HG03439 (cell line): ENCODE measurements at regions not wholly inside any gene's neighbourhood (a gene's known extent, or its start where the extent isn't known, plus 50 kb on each side); places are given as distances from the start of the nearest gene placed in this dataset.
"Not testable (repeated sequence)": the region's sequence is repeated elsewhere in the genome, so short reads cannot be mapped to it uniquely, and the experiment has no call there.

Experiments used
- ATAC-seq: cut with Tn5 transposase; IDR thresholded peaks from one replicate; pipeline ENCODE4 v1.9.1; 2021; ENCODE audit warnings: mild to moderate bottlenecking, moderate library complexity; ENCODE audit not compliant: unreplicated experiment

DNA sequence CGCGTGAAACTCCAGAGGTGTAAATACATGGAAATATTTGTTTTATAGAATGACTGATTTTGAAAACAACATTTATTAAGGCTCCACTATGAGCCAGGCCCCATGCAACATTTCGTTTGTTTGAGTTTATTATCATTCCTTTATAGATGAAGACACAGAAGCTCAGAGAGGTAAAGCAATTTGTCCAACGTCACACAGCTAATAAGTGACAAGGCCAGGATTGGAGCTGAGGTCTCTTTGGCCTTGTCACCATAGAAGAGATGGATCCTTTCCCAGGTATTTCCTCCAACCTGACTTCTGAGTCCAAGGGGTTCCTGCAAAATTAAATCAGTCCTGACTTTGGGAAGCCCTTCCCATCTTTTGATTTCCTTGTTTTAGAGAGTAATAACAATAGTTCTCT, 98.0 kb downstream of the SYF2 start:
- ATAC-seq, result no peak

DNA sequence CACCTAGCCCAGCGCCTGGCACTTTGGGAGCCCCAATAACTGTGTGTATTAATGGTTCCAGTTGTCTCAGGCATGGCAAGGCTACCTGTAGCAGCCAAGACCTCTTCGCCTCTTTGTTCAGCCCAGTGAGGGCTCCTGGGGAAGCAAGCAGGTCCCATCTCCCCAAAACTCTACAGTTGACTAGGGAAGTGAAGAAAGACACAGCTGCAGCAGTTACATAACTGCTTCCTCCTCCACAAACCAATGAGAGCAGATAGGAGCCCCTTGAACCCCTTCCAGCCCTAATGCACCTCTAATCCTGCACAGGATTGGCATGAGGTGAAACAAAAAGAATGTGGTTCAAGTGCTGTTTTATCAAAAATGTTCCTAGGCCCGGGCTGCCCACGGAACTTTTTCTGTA, 100.5 kb downstream of the SYF2 start:
- ATAC-seq, result no peak

DNA sequence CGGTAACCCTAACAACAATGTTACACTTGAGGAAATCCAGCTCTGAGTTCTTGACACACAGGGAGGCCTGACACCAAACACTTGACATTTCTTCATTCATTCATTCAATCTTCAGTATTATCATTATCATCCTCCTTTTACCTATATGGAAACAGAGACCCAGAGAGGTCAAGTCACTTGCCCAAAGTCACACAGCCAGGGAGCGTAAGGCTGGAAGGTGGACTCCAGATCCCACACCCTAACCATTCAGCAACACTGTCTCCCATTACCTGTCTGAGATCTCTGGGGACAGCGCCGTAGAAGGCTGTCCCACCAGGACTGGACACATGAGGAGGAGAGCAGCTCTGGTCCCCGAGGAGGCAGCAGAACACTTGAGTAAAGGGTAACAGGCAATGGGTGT, 101.4 kb downstream of the SYF2 start:
- ATAC-seq, result no peak

DNA sequence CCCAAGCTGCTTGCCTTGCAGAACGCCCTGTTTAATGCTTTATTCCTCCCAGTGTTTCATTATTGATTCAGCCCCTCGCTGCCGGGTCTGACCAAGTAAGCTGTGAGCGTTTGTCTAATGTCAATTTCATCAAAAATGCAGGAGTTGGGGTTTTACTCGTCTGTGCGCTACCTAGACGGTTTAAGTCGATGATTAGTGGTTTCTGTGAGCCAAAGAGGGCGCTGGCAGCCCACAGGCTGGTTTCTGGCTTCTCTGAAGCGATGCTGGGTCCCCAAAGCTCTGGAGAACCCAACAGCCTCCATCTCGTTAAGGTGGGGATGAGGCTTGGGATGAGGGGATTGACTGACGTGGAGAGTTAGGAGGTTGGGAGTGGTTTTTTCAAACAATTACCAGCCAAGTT, 102.9 kb downstream of the SYF2 start:
- no peak for ATAC-seq

DNA sequence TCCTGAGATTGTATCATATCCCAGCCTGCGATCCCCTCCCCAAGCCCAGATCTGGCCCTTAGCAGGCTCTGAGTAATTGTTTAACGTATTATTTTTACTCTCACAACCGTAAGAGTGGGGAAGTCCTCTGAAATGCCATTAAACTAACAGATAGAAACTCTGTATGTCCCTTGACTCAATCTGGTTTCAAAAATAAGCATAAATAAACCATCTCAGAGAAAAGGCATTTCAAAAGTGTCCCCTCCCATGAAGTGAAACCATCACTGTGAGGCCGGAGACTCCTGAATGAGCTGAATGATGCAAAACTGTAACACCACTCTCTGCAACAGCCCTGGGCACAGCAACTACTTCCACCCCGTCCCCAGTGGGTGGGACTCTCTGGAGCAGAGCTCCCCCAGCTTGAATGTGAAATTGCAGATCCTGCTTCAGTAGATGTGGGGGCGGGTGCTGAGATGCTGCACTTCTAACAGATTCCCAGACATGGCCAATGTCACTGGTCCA, 104.1 kb downstream of the SYF2 start:
- ATAC-seq, result no peak

DNA sequence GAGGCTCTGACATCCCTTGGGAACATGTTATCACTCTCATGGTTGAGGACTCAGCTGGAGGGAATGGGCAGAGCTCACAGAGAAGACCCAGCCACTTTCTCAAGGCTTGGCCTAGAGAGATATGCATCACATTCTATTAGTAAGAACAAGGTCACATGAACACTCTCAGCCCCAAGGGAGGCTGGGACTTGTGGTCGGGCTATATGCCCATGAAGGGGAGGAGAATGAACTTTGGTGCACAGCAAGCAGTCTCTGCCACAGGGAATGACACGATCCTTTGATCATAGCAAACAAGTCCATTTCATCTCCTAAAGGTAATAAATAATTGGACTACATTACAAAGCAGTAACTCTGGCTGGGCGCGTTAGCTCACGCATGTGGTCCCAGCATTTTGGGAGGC, 105.7 kb downstream of the SYF2 start:
- ATAC-seq, result no peak

DNA sequence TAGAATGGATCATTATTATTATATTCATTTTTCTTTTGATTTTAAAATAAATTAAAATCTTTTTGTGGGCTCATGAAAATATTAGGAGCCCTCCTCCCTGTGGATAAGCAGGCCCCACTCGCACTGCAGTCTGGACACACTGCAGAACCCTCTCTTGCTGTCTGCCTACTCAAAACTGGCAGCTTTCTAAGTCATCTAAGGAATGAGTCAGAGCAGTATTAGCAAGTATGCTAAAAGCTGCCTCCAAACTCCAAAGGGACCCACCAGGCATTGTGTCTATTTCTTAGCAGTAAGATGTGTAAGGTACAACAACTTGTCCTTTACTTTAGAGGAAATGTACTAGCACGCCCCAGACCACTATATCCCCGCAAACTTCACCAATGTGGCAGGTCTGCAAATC, 108.8 kb downstream of the SYF2 start:
- ATAC-seq, result no peak

DNA sequence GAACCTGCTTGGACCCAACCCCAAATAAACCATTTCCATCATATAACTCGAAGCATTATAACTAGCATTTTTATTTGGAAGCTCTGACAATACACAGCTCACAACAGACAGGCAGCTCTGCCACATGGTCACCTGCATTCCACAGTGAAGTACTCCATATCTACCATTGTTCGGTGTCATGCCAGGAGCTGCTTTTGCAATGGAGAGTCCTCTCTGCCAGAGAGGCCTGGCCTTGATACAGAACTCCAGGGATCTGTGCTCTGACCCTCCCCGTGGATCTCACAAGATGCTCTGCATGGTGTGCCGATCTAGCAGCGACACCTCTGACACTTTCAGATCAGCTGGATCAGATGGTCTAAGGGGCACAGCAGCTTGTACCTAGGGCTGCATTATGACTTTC, 109.6 kb downstream of the SYF2 start:
- no peak for ATAC-seq

DNA sequence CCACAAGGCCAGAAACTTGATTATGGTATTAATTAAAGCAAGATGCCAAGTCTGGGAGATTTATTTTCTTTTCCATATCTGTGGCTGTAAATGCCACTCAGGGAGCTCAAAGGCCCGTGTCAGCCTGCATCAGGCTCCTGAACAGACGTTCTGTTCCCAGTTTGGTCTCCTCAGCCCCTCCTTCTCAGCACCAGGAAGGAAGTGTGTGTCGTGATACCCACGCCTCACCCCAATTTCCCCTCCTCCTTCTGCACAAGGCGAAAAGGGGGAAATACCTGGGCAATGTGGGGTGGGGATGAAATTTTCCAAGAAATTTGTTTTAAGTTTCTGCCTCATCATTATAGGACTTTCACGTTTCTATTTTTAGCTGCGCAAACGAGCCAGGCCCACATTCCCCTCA, 112.0 kb downstream of the SYF2 start:
- no peak for ATAC-seq

DNA sequence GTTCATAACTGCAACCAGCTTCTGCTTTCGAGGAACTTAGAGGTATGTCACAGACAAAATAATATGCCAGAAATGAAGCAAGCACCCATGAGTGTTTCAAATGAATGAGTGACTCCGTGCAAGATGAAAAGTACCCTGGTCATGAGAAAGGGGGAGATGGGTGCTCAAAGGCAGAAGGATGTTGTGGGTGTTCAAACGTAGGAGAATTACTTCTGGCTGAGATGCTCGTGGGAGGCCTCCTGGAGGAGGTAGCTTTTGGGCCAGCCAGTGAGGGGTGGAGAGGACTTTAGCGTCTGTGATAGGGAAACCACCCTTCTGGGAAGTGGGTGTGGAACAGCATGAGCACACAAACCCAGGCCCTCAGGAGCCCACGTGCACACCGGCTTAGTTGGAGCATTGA, 113.8 kb downstream of the SYF2 start:
- ATAC-seq, result no peak

DNA sequence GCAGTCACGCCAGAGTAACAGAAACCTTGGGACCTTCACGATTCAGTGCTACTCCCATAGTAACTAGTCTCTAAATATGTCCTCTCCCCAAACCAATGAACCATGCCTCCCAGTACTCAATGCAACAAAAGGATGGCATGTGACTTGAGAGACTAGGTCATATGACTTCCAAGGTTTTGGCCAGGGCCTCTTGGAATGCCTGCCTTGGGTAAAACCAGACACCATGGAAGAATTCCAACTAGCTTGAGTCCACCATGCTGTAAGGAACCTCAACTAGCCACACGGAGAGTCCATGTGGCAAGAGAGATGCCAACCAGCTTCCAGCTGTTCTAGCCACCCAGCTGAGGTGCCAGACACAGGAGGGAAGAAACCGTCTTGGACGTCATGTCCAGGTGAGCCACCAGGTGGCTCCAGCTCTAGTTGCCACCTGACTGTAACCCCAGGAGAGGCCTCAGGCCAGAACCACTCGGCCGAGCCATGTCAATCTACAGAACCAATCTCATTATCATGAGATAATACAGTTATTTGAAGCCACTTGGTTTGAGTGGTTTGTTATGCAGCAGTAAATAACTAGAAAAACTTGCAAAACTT, 115.0 kb downstream of the SYF2 start:
- ATAC-seq, result no peak

DNA sequence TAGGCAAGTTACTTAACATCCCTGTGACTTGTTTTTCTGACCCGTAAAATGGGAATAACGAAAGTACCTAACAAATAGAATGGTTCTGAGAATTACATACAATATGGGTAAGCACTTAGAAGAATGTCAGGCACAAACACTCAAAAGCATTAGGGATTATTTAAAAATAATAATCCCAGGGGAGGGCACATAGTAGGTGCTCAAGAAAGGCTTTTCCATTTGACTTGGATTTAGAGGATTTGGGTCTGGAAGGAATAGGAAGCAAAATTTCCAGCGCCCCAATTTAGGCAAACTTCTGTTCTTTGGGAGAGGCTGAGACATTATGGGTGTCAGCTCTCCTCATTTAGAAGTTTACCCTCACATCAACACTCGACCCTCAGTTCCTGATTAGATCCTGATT, 115.5 kb downstream of the SYF2 start:
- ATAC-seq, result no peak

DNA sequence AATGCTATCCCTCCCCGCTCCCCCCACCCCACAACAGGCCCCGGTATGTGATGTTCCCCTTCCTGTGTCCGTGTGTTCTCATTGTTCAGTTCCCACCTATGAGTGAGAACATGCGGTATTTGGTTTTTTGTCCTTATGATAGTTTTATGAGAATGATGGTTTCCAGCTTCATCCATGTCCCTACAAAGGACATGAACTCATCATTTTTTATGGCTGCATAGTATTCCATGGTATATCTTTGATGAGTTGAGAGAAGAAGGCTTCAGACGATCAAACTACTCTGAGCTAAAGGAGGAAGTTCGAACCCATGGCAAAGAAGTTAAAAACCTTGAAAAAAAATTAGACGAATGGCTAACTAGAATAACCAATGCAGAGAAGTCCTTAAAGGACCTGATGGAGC, 116.2 kb downstream of the SYF2 start:
- not testable (repeated sequence) for ATAC-seq

DNA sequence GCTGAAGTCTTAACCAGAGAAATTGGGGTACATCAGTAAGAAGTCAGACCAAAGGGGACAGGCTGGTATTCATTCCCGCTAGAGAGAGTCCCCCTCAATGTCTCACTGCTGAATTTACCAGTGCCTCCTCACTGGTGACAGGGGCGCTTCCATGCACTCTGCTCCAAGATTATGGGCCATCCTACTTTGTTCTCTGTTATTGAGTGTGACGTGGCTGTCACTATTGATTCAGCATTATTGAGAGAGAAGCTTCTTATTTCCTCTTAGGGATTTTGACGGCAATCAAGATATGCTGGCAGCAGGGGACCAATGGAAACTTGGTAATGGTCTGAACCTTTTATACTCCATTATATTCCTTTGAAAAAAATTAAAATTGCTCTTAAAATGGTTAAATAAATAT, 118.6 kb downstream of the SYF2 start:
- no peak for ATAC-seq

DNA sequence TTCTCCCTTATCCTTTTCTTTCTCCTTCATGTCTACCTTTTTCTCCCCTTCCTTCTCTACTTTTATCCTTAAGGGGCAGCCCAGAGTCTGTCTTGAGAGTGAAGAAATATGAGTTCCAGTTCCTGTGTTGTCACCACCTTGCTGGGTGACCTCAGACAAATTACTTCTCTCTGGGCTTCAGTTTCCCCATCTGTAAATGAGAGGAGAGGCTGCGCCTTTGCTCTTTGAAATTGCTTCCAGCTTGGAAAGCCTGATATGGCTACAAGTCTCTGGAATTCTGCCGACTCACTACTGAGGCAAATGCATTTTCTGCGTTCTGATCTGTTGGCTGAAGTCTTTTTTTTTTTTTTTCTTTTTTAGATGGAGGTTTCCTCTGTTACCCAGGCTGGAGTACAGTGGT, 119.2 kb downstream of the SYF2 start:
- ATAC-seq, result no peak

DNA sequence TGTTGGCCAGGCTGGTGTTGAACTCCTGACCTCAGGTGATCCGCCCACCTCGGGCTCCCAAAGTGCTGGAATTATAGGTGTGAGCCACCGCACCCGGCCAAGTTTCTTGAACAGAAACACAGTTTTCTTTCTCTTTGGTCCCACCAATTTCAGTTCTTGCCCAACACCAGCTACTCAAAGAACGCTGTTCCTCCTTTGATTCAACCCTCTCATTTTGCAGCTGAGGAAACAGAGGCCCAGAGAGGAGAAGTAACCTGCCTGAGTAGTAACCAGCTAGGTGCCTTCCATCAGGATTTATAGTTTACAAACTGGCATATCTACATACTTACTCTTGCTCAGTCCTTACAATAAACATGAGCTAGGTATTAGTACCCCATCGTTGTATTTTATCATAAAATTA, 119.9 kb downstream of the SYF2 start:
- no peak for ATAC-seq

DNA sequence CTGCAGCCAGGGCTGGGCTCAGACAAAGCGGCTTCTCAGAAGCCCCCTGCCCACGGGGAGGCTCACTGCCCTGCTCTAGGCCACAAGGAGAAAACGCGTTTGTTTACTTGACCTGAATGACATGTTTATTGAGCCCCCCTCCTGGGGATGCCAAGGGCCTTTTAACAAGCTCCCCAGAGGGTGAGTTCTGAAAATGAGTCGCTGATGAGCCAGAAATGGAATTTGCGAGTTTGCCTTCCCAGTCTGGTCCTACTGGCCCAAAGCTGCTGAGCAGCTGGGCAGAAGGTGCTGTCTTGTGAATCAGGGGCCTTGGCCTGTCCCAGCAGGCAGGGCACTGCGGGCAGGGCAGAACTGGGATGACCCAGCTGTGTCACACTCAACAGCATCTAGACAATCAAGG, 120.6 kb downstream of the SYF2 start:
- no peak for ATAC-seq

DNA sequence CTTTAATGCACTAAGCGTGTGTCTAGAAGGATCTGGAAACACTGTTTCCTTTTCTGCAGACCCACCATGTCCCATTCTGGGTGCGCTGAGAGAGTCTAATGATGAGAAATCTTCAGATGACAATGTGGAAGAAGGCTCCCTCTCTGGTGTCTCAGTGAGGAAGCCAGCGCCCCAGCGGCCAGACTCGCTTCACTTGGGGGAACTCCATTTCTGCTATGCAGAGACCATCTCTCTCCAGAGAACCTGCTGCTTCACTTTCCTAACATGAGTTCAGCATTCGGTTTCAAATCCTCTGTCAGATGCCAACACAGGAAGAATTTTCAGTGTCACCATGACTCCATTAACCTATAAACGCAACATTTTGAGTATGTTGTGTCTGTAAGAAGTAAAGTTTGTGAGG, 121.8 kb downstream of the SYF2 start:
- ATAC-seq, result no peak

DNA sequence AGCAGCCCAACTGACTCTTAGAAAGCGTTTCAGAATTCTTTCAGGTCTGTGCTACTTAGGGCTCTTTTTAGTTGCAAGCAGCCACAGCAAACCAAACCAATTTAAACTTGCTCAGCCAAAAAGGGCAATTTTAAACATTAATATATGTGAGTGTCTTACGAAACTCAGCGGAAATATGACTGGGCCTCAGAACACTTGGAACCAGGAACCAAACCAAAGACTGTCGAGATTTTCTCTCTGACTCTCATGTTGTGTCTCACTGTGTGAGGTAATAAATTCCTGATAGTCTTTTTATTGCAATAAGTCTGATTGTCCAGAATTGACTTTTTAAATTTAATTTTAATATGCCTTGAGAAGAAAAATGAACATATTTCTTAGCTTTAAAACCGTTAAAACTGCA, 122.3 kb downstream of the SYF2 start:
- ATAC-seq, result no peak

DNA sequence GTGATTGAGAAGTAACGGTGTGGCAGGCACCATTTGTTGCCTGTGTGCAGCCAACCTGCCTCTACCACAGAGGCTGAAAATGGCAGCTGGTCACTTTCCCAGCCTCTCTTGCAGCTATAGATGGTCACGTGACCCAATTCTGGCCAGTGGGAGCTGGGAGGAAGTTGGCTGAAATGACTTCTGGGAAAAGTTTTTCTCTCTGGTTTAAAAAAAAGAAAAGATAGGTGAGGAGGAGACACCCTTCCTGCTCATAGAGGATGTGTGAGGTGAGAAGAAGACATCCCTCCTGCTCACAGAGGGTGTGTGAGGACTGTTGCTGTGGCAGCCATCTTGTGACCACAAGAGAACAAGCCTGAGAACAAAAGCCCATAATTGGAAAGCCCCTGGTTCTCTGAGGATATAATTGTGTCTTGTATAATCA, 122.8 kb downstream of the SYF2 start:
- ATAC-seq, result no peak

DNA sequence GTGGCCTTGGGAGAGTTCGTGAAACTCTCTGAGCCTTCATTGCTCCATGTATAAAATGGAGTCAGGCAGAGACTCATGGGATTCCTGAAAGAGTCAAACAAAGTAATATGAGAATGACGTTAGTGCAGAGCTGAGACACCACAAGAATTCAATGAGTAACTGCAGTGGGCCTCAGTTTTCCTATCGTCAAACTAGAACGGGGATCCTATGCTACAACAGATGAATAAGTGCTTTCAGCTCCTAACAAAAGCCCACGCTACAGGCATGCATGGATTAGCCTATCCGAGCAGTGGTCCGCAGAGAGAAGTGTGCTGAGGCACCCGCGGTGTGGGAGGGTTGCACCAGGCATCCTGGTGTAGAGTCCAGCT, 124.7 kb downstream of the SYF2 start:
- no peak for ATAC-seq

DNA sequence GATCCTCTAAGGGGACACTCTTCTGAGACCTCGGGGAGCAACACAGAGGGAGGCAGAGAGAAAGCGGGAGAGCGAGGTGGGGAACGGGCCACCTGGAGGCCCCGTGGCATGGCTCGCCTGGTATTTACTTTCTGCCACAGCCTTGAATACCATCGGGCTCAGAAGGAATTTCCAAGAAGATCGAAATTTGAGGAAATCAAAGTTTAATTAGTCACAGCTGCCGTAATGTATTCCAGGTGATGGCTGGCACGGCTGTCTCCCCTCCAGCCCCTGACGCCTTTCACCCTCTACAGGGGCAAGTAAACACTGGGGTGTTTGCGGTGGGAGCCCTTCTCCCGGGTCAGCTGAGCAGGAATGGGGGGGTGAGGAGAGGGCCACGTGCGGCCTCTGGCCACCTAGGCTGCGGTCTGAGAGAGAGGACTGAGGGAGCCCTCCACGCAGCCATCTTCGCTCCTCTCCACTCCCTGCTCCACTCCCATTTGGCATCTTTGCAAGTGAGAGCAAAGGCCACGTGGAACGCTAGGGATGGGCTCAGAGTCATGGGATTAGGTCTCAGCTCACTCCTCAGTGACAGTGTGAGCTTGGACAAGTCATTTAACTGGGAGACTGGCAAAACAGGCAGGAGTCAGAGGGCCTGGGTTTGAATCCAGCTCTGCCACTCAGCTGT, 125.2 kb downstream of the SYF2 start:
- no peak for ATAC-seq

DNA sequence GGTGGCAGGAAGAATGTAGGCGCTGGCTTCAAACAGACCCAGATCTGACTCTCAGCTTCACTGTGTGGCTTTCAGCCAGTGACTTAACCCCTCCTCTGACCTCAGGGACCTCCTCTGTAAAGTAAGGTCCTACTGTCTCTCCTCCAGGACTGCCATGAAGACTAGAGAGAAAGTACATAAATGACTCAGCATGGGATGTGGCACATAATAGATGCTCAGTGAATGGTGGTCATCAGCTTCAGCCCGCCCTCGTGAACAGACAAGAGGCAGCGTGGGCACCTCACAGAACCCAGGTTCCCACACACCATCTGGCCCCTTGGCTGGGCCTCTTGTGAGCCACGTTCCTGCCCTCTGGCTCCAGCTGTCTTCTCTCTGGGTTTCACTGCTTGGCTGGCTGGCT, 126.0 kb downstream of the SYF2 start:
- no peak for ATAC-seq
